ENCODE measurements at regions not wholly inside any gene's neighbourhood (a gene's known extent, or its start where the extent isn't known, plus 50 kb on each side); places are given as distances from the start of the nearest gene placed in this dataset.

DNA sequence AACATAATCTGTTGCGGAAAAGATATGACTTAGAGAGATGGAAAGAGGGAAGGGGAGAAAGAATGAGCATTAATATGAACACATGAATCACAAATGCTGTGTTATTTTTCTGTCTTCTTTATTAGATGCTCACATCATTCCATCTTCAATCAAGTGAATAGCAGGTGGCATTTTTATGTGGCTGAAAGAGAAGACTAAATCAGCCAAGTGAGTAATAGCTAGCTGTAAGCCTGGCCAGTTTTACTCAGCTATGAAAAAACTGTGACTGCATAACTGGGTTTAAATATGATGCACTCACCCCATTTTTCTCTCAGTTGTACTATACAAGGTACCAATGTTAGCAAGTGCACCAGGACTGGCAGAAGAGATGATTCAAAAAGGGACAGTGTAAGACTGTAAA lies 571.1 kb downstream of the JRKL start:
- no peak for TF ChIP-seq CTCF (conservative IDR thresholded peaks at IDR 0.05; ENCODE audit: low read depth, low read length)
- no peak overlapping the region for H3K4me3 ChIP-seq (ENCODE audit: low read depth, low read length)
- DNase-seq (ENCODE audit: low read depth), result no peak

DNA sequence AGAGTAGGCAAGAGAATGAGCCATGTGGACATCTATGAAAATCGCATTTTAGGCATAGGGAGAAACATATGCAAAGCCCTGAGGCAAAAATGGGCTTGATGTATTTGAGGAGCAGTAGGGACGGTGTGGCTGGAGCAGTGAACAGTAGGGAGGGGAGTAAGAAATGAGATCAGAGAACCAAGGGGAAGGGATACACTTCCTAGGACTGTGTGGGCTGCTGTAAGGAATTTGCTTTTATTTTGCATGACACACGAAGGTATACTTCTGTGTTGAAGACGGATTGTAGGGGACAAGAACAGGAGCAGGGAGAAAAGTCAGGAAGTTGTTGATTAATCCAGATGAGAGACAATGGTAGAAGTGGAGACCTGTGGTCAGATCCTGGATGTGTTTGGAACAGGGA lies 572.1 kb downstream of the JRKL start:
- no peak overlapping the region for H3K4me3 ChIP-seq (ENCODE audit: low read depth, low read length)
- no peak for TF ChIP-seq CTCF (conservative IDR thresholded peaks at IDR 0.05; ENCODE audit: low read depth, low read length)
- no peak for DNase-seq (ENCODE audit: low read depth)

GRCh38 chr11:96963375-96963774 lies 573.6 kb downstream of the JRKL start:
- H3K4me3 ChIP-seq (ENCODE audit: low read depth, low read length), result no peak overlapping the region
- TF ChIP-seq CTCF (conservative IDR thresholded peaks at IDR 0.05; ENCODE audit: low read depth, low read length), result no peak
- DNase-seq (ENCODE audit: low read depth), result no peak

DNA sequence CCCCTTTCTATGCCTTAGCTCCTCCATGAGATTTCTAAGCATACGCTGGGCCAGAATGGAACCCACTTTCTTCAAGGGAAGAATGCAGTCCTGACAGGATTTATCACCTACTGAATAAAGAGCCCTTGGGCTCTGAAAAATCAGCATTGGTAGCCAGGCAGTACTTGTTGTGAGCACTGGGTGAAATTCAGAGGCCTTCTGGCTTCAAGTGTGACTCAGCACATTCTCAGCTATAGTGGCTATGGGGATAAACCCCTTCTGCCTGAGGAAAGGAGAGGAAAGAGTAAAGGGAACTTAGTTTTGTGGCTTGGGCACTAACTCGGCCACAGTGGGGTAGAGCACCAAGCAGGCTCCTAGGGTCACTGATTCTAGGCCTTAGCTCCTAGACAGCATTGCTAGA lies 574.8 kb downstream of the JRKL start:
- DNase-seq (ENCODE audit: low read depth), result no peak
- TF ChIP-seq CTCF (conservative IDR thresholded peaks at IDR 0.05; ENCODE audit: low read depth, low read length), result no peak
- H3K4me3 ChIP-seq (ENCODE audit: low read depth, low read length), result no peak overlapping the region

DNA sequence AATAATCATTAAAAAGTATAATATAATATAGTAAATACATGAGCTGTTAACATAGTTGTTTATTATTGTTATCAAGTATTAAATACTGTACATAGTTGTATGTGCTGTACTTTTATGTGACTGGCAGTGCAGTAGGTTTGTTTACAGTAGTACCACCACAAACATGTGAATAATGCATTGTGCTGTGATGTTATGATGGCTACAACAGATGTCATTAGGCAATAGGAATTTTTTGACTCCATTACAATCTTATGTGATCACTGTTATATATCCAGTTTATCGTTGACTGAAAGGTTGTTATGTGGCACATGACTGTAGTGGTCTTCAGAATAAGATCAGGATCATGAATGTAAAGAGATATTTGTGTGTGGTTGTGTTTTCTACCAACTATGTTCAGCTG lies 577.8 kb downstream of the JRKL start:
- DNase-seq (ENCODE audit: low read depth), result no peak
- H3K4me3 ChIP-seq (ENCODE audit: low read depth, low read length), result no peak overlapping the region
- no peak for TF ChIP-seq CTCF (conservative IDR thresholded peaks at IDR 0.05; ENCODE audit: low read depth, low read length)

DNA sequence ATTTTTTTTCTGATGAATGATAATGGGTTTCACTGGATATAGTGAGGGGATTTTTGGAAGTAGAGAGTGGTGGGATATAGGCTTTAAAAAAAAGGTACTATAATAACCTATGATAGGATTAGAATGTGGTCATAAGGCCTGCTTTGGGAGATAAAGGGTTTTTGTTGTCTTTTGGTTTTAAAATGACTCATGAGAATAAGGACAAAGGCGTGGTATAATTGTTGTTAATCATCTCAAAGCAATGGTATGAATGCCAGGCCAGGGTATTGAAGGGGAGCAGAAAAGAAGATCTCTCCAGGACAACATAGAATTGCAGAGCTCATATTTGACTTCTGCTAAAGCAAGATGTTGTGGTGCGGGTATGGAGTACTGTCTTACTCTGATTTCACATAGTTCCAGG lies 579.4 kb downstream of the JRKL start:
- no peak overlapping the region for H3K4me3 ChIP-seq (ENCODE audit: low read depth, low read length)
- DNase-seq (ENCODE audit: low read depth), result no peak
- TF ChIP-seq CTCF (conservative IDR thresholded peaks at IDR 0.05; ENCODE audit: low read depth, low read length), result no peak

DNA sequence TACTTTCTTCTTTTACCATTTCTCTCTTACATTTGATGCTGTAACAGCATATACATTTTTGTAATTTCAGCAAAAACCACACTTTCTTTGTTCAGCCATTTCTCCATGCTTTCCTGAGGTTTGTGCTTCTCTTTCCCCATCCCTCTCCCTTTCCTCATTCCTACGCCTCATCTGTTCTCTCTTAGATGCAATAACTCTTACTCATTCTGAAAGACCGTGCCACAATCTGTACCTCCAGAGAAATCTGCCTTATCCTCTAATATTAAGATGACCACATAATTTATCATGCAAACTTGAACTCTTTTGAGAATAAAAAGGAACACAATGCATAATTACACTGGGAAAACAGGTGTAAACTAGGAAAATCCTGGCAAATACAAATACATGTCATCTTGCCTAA lies 588.9 kb downstream of the JRKL start:
- TF ChIP-seq CTCF (conservative IDR thresholded peaks at IDR 0.05; ENCODE audit: low read depth, low read length), result no peak
- no peak overlapping the region for H3K4me3 ChIP-seq (ENCODE audit: low read depth, low read length)
- no peak for DNase-seq (ENCODE audit: low read depth)
